Fibroblast of lung (primary cell): ENCODE measurements at regions not wholly inside any gene's neighbourhood (a gene's known extent, or its start where the extent isn't known, plus 50 kb on each side); places are given as distances from the start of the nearest gene placed in this dataset.

Experiments
- CTCF ChIP-seq, 2 donors: IDR thresholded peaks in 1 of 2; conservative IDR thresholded peaks in 1 of 2; 1 replicate in 1 of 2; 2 replicates in 1 of 2; pipeline ENCODE4 v1.5.1; 2011 to 2012; ENCODE audit warnings: low read length in 2 of 2, control low read depth in 1 of 2, inconsistent platforms in 1 of 2, low read depth in 1 of 2, mild to moderate bottlenecking in 1 of 2
- EZH2 ChIP-seq: IDR thresholded peaks from 2 replicates; pipeline ENCODE4 v1.5.1; 2012; ENCODE audit warnings: low read length, control low read depth, mild to moderate bottlenecking; ENCODE audit errors: missing control alignments

DNA sequence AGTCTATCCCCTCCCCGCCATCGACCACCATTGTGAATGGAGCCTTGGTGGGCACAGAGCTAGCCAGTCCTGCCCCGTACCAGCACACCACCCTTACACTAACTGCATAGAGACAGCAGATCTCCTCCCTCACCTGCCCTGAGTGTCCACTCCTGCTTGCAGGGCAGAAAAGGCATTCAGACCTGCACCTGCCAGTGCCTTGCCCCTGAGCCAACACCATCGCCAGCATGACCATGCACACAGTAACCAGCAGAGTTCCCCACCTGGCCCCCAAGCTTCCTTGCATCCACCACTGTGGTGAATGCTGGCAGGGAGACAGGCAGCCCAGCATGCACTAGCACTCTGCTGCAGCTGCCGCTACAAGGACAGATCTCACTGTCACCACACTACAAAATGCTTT lies 397.1 kb downstream of the KLHL4 start:
- TF ChIP-seq CTCF (conservative IDR thresholded peaks at IDR 0.05 in 1 of 2, IDR thresholded peaks at IDR 0.05 in 1 of 2; ENCODE audit: low read depth in 1 of 2, low read length in 2 of 2), result no peak
- TF ChIP-seq EZH2, result no peak
